SK-N-SH treated with all-trans-retinoic acid at 6 μM for 48 hours (cell line): ENCODE measurements at regions not wholly inside any gene's neighbourhood (a gene's known extent, or its start where the extent isn't known, plus 50 kb on each side); places are given as distances from the start of the nearest gene placed in this dataset.

Experiments used
- ATAC-seq: fragments of 200-7000 bp; cut with Tn5 transposase; 3 replicates; pipeline ENCODE4 v1.9.1; 2020; ENCODE audit warnings: mild to moderate bottlenecking, moderate library complexity
- ARNTL ChIP-seq: fragments of 450-650 bp; formaldehyde crosslinking; IDR thresholded peaks from 2 replicates; pipeline ENCODE4 v1.5.0; 2020; ENCODE audit warnings: low read depth, mild to moderate bottlenecking, moderate library complexity, borderline replicate concordance
- BACH2 ChIP-seq: fragments of 250-450 bp; sonication (Bioruptor Pico); IDR thresholded peaks from 2 replicates; pipeline ENCODE4 v1.9.0; 2021; ENCODE audit warnings: mild to moderate bottlenecking, borderline replicate concordance
- CREB5 ChIP-seq: fragments of 250-450 bp; sonication (Bioruptor Pico); IDR thresholded peaks from 2 replicates; pipeline ENCODE4 v1.5.1; 2020; ENCODE audit warnings: low read depth, mild to moderate bottlenecking, moderate library complexity
- CSDC2 ChIP-seq: fragments of 250-450 bp; sonication (Bioruptor Pico); IDR thresholded peaks from 2 replicates; pipeline ENCODE4 v1.5.0; 2020; ENCODE audit warnings: mild to moderate bottlenecking, moderate library complexity
- CSRNP3 ChIP-seq: fragments of 250-450 bp; sonication (Bioruptor Pico); IDR thresholded peaks from 2 replicates; pipeline ENCODE4 v1.5.1; 2021; ENCODE audit warnings: mild to moderate bottlenecking, moderate library complexity
- ESRRG ChIP-seq: fragments of 250-450 bp; sonication (Bioruptor Pico); IDR thresholded peaks from 2 replicates; pipeline ENCODE4 v1.6.1; 2021; ENCODE audit warnings: mild to moderate bottlenecking
- GLIS3 ChIP-seq: fragments of 250-450 bp; sonication (Bioruptor Pico); IDR thresholded peaks from 2 replicates; pipeline ENCODE4 v1.5.0; 2020; ENCODE audit warnings: mild to moderate bottlenecking, moderate library complexity
- ISL1 ChIP-seq: fragments of 250-450 bp; sonication (Bioruptor Pico); IDR thresholded peaks from 2 replicates; pipeline ENCODE4 v2.1.2; 2022; ENCODE audit warnings: mild to moderate bottlenecking, moderate library complexity
- OSR1 ChIP-seq: fragments of 250-450 bp; sonication (Bioruptor Pico); IDR thresholded peaks from 2 replicates; pipeline ENCODE4 v1.8.0; 2022; ENCODE audit warnings: moderate library complexity, mild to moderate bottlenecking, inconsistent platforms
- PATZ1 ChIP-seq: fragments of 250-450 bp; sonication (Bioruptor Pico); IDR thresholded peaks from 2 replicates; pipeline ENCODE4 v1.8.0; 2020; ENCODE audit warnings: mild to moderate bottlenecking, moderate library complexity, borderline replicate concordance
- POU6F1 ChIP-seq: fragments of 250-450 bp; sonication (Bioruptor Pico); IDR thresholded peaks from 2 replicates; pipeline ENCODE4 v1.8.0; 2021; ENCODE audit warnings: low read depth, mild to moderate bottlenecking, moderate library complexity, borderline replicate concordance
- PPARA ChIP-seq: fragments of 250-450 bp; sonication (Bioruptor Pico); IDR thresholded peaks from 2 replicates; pipeline ENCODE4 v1.5.0; 2020; ENCODE audit warnings: mild to moderate bottlenecking, borderline replicate concordance
- RARB ChIP-seq: fragments of 250-450 bp; sonication (Bioruptor Pico); IDR thresholded peaks from 2 replicates; pipeline ENCODE4 v1.8.0; 2021; ENCODE audit warnings: mild to moderate bottlenecking, moderate library complexity
- SNAI2 ChIP-seq: fragments of 250-450 bp; sonication (Bioruptor Pico); IDR thresholded peaks from 2 replicates; pipeline ENCODE4 v1.5.0; 2020; ENCODE audit warnings: mild to moderate bottlenecking, moderate library complexity
- TCF4 ChIP-seq: fragments of 250-450 bp; sonication (Bioruptor Pico); IDR thresholded peaks from 2 replicates; pipeline ENCODE4 v1.8.0; 2021; ENCODE audit warnings: mild to moderate bottlenecking, moderate library complexity, borderline replicate concordance
- TOX ChIP-seq: fragments of 250-450 bp; sonication (Bioruptor Pico); IDR thresholded peaks from 2 replicates; pipeline ENCODE4 v1.8.0; 2021; ENCODE audit warnings: mild to moderate bottlenecking, moderate library complexity, borderline replicate concordance
- TSHZ2 ChIP-seq: fragments of 250-450 bp; sonication (Bioruptor Pico); IDR thresholded peaks from 2 replicates; pipeline ENCODE4 v1.5.0; 2020; ENCODE audit warnings: mild to moderate bottlenecking, moderate library complexity
- ZC3H10 ChIP-seq: fragments of 250-450 bp; sonication (Bioruptor Pico); IDR thresholded peaks from 2 replicates; pipeline ENCODE4 v1.5.1; 2021; ENCODE audit warnings: mild to moderate bottlenecking, moderate library complexity
- ZFP3 ChIP-seq: fragments of 250-450 bp; sonication (Bioruptor Pico); IDR thresholded peaks from 2 replicates; pipeline ENCODE4 v1.5.0; 2020; ENCODE audit warnings: mild to moderate bottlenecking, moderate library complexity
- ZFP30 ChIP-seq: fragments of 450-650 bp; formaldehyde crosslinking; IDR thresholded peaks from 2 replicates; pipeline ENCODE4 v1.5.0; 2022; ENCODE audit warnings: mild to moderate bottlenecking, moderate library complexity
- ZNF565 ChIP-seq: fragments of 450-650 bp; formaldehyde crosslinking; conservative IDR thresholded peaks from 2 replicates; pipeline ENCODE4 v1.5.0; 2020; ENCODE audit warnings: low read depth, mild to moderate bottlenecking, moderate library complexity
- ZNF8 ChIP-seq: fragments of 450-650 bp; formaldehyde crosslinking; IDR thresholded peaks from 2 replicates; pipeline ENCODE4 v1.5.0; 2020; ENCODE audit warnings: mild to moderate bottlenecking, moderate library complexity

- no peak for TF ChIP-seq TSHZ2 (CRISPR knock-in tag)
- TF ChIP-seq ZC3H10 = no peak
- TF ChIP-seq ARNTL = no peak
- no peak for TF ChIP-seq TCF4 (CRISPR knock-in tag)
- no peak for TF ChIP-seq ZFP3 (CRISPR knock-in tag)
- TF ChIP-seq RARB (CRISPR knock-in tag) = no peak
Measured at GRCh38 chr5:56514245-56514644, 281.1 kb upstream of the ANKRD55 start (continued).

GRCh38 chr5:56513141-56513540, 280.0 kb upstream of the ANKRD55 start:
- no peak for ATAC-seq
- no peak for TF ChIP-seq ZFP30 (CRISPR knock-in tag)
- no peak for TF ChIP-seq ISL1 (CRISPR knock-in tag)
- no peak for TF ChIP-seq CSRNP3 (CRISPR knock-in tag)
- TF ChIP-seq RARB (CRISPR knock-in tag) = no peak
- TF ChIP-seq ZNF8 (CRISPR knock-in tag) = no peak
- no peak for TF ChIP-seq GLIS3 (CRISPR knock-in tag)
- no peak for TF ChIP-seq TSHZ2 (CRISPR knock-in tag)
- no peak for TF ChIP-seq POU6F1 (CRISPR knock-in tag)
- no peak for TF ChIP-seq ESRRG (CRISPR knock-in tag)

- TF ChIP-seq SNAI2 (CRISPR knock-in tag) (no peak), ESRRG (CRISPR knock-in tag) (no peak), TOX (CRISPR knock-in tag) (no peak), CSDC2 (CRISPR knock-in tag) (no peak), ZNF565 (no peak), RARB (CRISPR knock-in tag) (no peak), GLIS3 (CRISPR knock-in tag) (no peak), ZFP3 (CRISPR knock-in tag) (no peak), PPARA (CRISPR knock-in tag) (no peak), ZFP30 (CRISPR knock-in tag) (no peak), BACH2 (CRISPR knock-in tag) (no peak), TCF4 (CRISPR knock-in tag) (no peak), ARNTL (no peak), TSHZ2 (CRISPR knock-in tag) (no peak), OSR1 (no peak), PATZ1 (CRISPR knock-in tag) (no peak), ZC3H10 (no peak), ZNF8 (CRISPR knock-in tag) (no peak), ISL1 (CRISPR knock-in tag) (no peak), CREB5 (no peak)
- no peak for ATAC-seq
Measured at GRCh38 chr5:56512313-56512996, 279.3 kb upstream of the ANKRD55 start.
